Stimulated activated naive CD4-positive, alpha-beta T cell (primary cell): ENCODE measurements at regions not wholly inside any gene's neighbourhood (a gene's known extent, or its start where the extent isn't known, plus 50 kb on each side); places are given as distances from the start of the nearest gene placed in this dataset.
"Not testable (repeated sequence)": the region's sequence is repeated elsewhere in the genome, so short reads cannot be mapped to it uniquely, and the experiment has no call there.

Source experiments
- DNase-seq, 6 experiments: peaks; one replicate each; lab custom pipeline; 2025; lab: John Stamatoyannopoulos, UW

- no peak for DNase-seq
Observed at GRCh38 chr10:9505546-9505945, 1451.1 kb downstream of the GATA3 start.

- DNase-seq = no peak
Observed at GRCh38 chr10:9508606-9509005, 1454.1 kb downstream of the GATA3 start.

- DNase-seq = no peak
Observed at GRCh38 chr10:9510626-9511025, 1456.1 kb downstream of the GATA3 start.

GRCh38 chr10:9515922-9516321 is 1461.4 kb downstream of the GATA3 start:
- DNase-seq = no peak

- DNase-seq = no peak
Observed at GRCh38 chr10:9535744-9536143, 1481.3 kb downstream of the GATA3 start.

- no peak for DNase-seq
Observed at GRCh38 chr10:9545073-9545472, 1472.6 kb upstream of the CELF2 start.

GRCh38 chr10:9547936-9548904 is 1469.5 kb upstream of the CELF2 start:
- DNase-seq = no peak

- no peak for DNase-seq
Observed at GRCh38 chr10:9550810-9551209, 1466.9 kb upstream of the CELF2 start.

GRCh38 chr10:9554321-9554720 is 1463.4 kb upstream of the CELF2 start:
- DNase-seq = no peak

- no peak for DNase-seq
Observed at GRCh38 chr10:9560976-9561375, 1456.7 kb upstream of the CELF2 start.

- no peak for DNase-seq
Observed at GRCh38 chr10:9561821-9562505, 1455.7 kb upstream of the CELF2 start.

- DNase-seq = no peak
Observed at GRCh38 chr10:9577746-9578145, 1439.9 kb upstream of the CELF2 start.

GRCh38 chr10:9579110-9579705 is 1438.5 kb upstream of the CELF2 start:
- no peak for DNase-seq

- DNase-seq = not testable (repeated sequence)
Observed at GRCh38 chr10:9582803-9583202, 1434.9 kb upstream of the CELF2 start.

GRCh38 chr10:9596368-9596920 is 1421.2 kb upstream of the CELF2 start:
- DNase-seq = no peak

GRCh38 chr10:9602998-9603397 is 1414.7 kb upstream of the CELF2 start:
- no peak for DNase-seq

- no peak for DNase-seq
Observed at GRCh38 chr10:9603972-9604371, 1413.7 kb upstream of the CELF2 start.

GRCh38 chr10:9605231-9605630 is 1412.4 kb upstream of the CELF2 start:
- DNase-seq = no peak

- DNase-seq = no peak
Observed at GRCh38 chr10:9608602-9609001, 1409.1 kb upstream of the CELF2 start.

- no peak for DNase-seq
Observed at GRCh38 chr10:9613338-9614075, 1404.2 kb upstream of the CELF2 start.

GRCh38 chr10:9615189-9615588 is 1402.5 kb upstream of the CELF2 start:
- no peak for DNase-seq

- DNase-seq = no peak
Observed at GRCh38 chr10:9621216-9621615, 1396.5 kb upstream of the CELF2 start.
